Mesothelial cell of epicardium (in vitro differentiated cells): ENCODE measurements at regions not wholly inside any gene's neighbourhood (a gene's known extent, or its start where the extent isn't known, plus 50 kb on each side); places are given as distances from the start of the nearest gene placed in this dataset.

ENCODE experiments used
- DNase-seq, 2 experiments: peaks; one replicate each; pipeline ENCODE4 v3.0.0; 2021; ENCODE audit warnings: low spot score in 2 of 2; ENCODE audit not compliant: unreplicated experiment in 2 of 2
- H3K27ac Mint-ChIP-seq: 2 replicates; pipeline ENCODE4 v1.8.0; 2021; ENCODE audit warnings: mixed read lengths
- H3K27me3 Mint-ChIP-seq: 2 replicates; pipeline ENCODE4 v1.8.0; 2021; ENCODE audit warnings: low read depth, mixed read lengths
- H3K36me3 Mint-ChIP-seq: 2 replicates; pipeline ENCODE4 v1.8.0; 2021; ENCODE audit warnings: mixed read lengths
- H3K4me1 Mint-ChIP-seq: 2 replicates; pipeline ENCODE4 v1.8.0; 2021; ENCODE audit warnings: mixed read lengths
- H3K4me3 Mint-ChIP-seq: 2 replicates; pipeline ENCODE4 v1.8.0; 2021; ENCODE audit warnings: mild to moderate bottlenecking, moderate library complexity, mixed read lengths
- H3K9me3 Mint-ChIP-seq: 2 replicates; pipeline ENCODE4 v1.8.0; 2021; ENCODE audit warnings: mixed read lengths
- CTCF ChIP-seq: fragments of 200-600 bp; sonication (generic); IDR thresholded peaks from one replicate; pipeline ENCODE4 v1.5.0; 2021; ENCODE audit warnings: antibody characterized with exemption; ENCODE audit not compliant: unreplicated experiment

- H3K4me3 Mint-ChIP-seq, result no peak overlapping the region
- no peak for DNase-seq
- H3K36me3 Mint-ChIP-seq, result peaks cover 7% of the 10 kb centered on the region
- H3K27ac Mint-ChIP-seq, result no peak overlapping the region
- no peak for TF ChIP-seq CTCF
- H3K4me1 Mint-ChIP-seq, result peaks cover 18% of the 10 kb centered on the region
- H3K9me3 Mint-ChIP-seq, result peaks cover 10% of the 10 kb centered on the region
- no peaks in the 10 kb centered on the region for H3K27me3 Mint-ChIP-seq
Measured at GRCh38 chr1:8184301-8184700, 133.6 kb upstream of the SLC45A1 start.

- no peak overlapping the region for H3K4me3 Mint-ChIP-seq
- H3K36me3 Mint-ChIP-seq, result peaks cover 18% of the 10 kb centered on the region
- peak overlapping the region; percentile 88 for H3K27ac Mint-ChIP-seq
- H3K27me3 Mint-ChIP-seq, result no peaks in the 10 kb centered on the region
- TF ChIP-seq CTCF, result no peak
- H3K9me3 Mint-ChIP-seq, result peaks cover 20% of the 10 kb centered on the region
- no peak for DNase-seq
- peaks cover 15% of the 10 kb centered on the region for H3K4me1 Mint-ChIP-seq
Measured at GRCh38 chr1:8182034-8182761, 135.7 kb upstream of the SLC45A1 start.

- no peaks in the 10 kb centered on the region for H3K27me3 Mint-ChIP-seq
- H3K27ac Mint-ChIP-seq, result no peak overlapping the region
- DNase-seq, result no peak
- H3K9me3 Mint-ChIP-seq, result peaks cover 20% of the 10 kb centered on the region
- TF ChIP-seq CTCF, result no peak
- H3K4me1 Mint-ChIP-seq, result peaks cover 10% of the 10 kb centered on the region
- H3K36me3 Mint-ChIP-seq, result peaks cover 18% of the 10 kb centered on the region
- H3K4me3 Mint-ChIP-seq, result no peak overlapping the region
Measured at GRCh38 chr1:8179132-8179793, 138.7 kb upstream of the SLC45A1 start.

GRCh38 chr1:8176279-8176678 is 141.6 kb upstream of the SLC45A1 start:
- no peak for TF ChIP-seq CTCF
- Mint-ChIP-seq H3K4me3 (no peak overlapping the region), H3K36me3 (peaks cover 18% of the 10 kb centered on the region), H3K27ac (no peak overlapping the region), H3K9me3 (peaks cover 20% of the 10 kb centered on the region), H3K27me3 (no peaks in the 10 kb centered on the region), H3K4me1 (no peaks in the 10 kb centered on the region)
- no peak for DNase-seq

- H3K27me3 Mint-ChIP-seq, result no peaks in the 10 kb centered on the region
- peaks cover 16% of the 10 kb centered on the region for H3K9me3 Mint-ChIP-seq
- no peak overlapping the region for H3K4me3 Mint-ChIP-seq
- peaks cover 4% of the 10 kb centered on the region for H3K4me1 Mint-ChIP-seq
- peaks cover 15% of the 10 kb centered on the region for H3K36me3 Mint-ChIP-seq
- DNase-seq, result no peak
- H3K27ac Mint-ChIP-seq, result no peak overlapping the region
- TF ChIP-seq CTCF, result no peak
Measured at GRCh38 chr1:8174807-8175206, 143.1 kb upstream of the SLC45A1 start.
